LHCN-M2 (cell line): ENCODE measurements at regions not wholly inside any gene's neighbourhood (a gene's known extent, or its start where the extent isn't known, plus 50 kb on each side); places are given as distances from the start of the nearest gene placed in this dataset.

Source experiments
- DNase-seq: peaks from one replicate; pipeline ENCODE4 v3.0.0-alpha.2; 2012; ENCODE audit warnings: low read depth

DNA sequence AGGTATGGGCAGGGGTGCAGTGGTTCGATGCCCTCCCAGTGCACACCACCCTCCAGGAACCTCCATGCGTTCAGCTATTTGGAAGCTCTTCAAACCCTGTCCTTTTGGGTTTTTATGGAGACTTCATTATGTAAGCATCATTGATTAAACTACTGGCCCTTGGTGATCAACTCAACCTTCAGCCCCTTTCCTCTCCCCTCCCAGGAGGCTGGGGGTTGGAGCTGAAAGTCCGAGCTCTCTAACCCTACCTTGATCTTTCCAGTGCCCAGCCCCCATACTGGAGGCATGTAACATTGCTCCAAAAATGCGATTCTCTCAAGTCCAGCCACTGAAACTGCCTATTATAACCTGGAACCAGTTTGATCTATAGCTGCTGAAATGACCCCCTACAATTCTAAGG lies 188.1 kb downstream of the IPO8 start:
- DNase-seq: no peak

- no peak for DNase-seq
Measured at GRCh38 chr12:30506411-30506810, 189.3 kb downstream of the IPO8 start.

DNA sequence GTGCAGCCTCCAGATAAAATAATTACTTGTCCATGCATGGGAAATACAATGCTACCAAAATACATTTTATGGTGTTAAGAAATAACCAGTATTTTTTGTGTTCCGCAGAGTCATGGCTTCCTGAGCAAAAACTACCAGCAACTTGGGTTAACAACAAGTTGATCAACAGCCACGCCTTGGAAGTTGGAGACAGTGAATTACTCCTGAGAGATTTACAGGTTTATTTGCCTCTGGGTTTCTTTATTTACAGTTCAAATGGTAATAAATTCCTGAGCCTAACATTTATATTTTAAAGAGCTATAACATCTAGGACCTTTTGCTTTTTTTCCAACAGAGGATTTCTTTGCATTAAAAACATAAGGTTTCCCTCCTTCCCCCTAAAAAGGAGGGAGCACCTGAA lies 194.0 kb downstream of the IPO8 start:
- DNase-seq: no peak

DNA sequence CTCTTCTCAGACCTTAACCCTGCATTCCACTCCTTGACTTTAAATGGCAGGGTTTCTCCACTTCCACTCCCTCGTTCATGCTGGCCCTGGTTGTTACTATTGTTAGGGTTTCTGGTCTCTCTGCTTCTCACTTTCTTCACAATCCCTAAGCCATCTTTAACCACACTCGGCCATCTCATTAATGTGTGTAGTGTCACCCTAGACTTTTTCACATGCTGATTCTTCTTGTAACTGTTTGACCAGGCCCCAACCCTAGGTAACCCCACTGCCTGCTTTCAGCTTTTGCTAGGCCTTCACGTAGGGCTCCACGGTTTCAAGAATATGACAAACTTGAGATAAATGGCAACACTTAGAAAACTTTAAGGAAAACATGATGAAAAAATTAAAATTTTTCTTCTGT lies 195.1 kb downstream of the IPO8 start:
- DNase-seq: no peak

GRCh38 chr12:30485230-30485890 lies 210.3 kb downstream of the IPO8 start:
- DNase-seq: no peak

GRCh38 chr12:30484658-30485057 lies 211.0 kb downstream of the IPO8 start:
- DNase-seq: peak; percentile 10

GRCh38 chr12:30482650-30483049 lies 213.0 kb downstream of the IPO8 start:
- no peak for DNase-seq

DNA sequence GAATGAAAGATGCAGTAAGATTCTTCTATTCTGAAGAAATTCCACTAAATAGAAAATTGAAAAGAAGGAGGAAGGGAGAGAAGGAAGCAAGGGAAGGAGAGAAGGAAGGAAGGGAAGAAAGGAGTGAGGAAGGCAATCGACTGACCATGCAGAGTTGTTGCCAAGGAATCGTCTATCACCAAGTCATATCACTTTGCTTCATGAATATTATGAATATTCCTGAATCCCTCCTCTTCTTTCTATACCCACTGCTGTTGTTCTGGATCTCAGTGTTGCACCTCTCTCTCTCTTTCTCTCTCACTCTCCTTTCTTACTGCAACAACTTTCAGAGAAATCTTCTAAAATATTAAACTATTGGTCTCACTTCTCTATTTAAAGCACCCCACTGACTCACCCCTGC lies 222.4 kb downstream of the IPO8 start:
- DNase-seq: no peak

DNA sequence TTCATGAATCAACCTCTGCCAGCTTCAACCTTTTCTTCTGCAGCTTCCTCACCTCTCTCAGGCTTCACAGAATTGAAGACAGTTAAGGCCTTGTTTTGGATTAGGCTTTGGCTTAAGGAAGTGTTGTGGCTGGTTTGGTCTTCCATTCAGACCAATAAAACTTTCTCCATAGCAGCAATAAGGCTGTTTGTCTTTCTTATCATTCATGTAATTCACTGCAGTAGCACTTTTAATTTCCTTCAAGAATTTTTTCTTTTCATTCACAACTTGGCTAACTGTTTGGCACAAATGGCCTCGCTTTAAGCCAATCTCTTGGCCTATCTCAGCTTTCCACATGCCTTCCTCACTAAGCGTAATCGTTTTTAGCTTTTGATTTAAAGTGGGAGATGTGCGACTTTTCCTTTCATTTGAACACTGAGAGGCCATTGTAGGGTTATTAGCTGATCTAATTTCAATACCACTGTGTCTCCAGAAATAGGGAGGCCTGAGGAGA lies 229.5 kb downstream of the IPO8 start:
- no peak for DNase-seq

- DNase-seq: no peak
Measured at GRCh38 chr12:30463636-30464035, 232.0 kb downstream of the IPO8 start.

DNA sequence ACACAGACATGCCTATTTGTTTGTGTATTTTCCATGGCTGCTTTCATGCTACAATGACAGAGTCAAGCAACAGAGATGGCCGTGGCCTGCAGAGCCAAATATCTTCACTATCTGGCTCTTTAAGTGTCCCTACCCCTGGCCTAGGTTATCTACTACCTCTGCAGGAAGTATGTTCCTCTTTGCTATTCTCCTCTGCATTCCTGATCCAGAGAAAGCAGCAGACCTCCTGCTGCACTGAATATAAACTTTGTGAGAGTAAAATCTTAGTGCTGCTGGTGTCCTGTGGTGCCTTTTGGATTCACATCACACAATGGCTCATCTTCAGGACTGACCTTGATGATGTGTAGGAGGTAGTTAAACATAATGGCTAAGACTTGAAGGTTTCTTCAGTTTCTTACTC lies 233.4 kb downstream of the IPO8 start:
- no peak for DNase-seq

DNA sequence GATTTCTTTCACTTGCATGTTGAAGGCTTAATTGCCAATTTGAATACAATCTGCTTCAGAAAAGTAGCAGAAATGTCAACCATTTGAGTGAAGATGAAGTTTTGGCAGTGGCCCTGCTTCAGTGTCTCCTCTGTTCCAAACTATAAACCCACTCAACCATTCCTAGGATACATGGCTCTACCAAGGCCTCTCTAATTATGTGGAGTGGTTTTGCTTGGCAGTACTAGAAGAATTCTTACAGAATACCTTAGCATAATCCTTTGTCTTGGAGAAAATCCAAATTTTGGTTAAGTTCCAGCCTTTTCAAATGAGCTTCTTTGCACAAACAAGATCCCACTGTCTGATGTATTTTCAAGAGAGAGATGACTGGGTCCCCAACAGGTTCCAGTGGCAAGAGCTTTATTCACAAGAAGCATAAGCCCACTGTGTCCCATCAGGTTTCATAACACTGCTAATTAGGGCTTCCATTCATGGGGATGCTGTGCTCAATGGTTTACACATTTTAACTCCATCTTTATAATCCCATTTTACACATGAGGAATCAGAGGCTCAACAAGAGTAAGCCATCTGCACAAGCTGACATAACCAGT lies 234.5 kb downstream of the IPO8 start:
- DNase-seq: no peak

- no peak for DNase-seq
Measured at GRCh38 chr12:30458453-30458852, 237.2 kb downstream of the IPO8 start.

DNA sequence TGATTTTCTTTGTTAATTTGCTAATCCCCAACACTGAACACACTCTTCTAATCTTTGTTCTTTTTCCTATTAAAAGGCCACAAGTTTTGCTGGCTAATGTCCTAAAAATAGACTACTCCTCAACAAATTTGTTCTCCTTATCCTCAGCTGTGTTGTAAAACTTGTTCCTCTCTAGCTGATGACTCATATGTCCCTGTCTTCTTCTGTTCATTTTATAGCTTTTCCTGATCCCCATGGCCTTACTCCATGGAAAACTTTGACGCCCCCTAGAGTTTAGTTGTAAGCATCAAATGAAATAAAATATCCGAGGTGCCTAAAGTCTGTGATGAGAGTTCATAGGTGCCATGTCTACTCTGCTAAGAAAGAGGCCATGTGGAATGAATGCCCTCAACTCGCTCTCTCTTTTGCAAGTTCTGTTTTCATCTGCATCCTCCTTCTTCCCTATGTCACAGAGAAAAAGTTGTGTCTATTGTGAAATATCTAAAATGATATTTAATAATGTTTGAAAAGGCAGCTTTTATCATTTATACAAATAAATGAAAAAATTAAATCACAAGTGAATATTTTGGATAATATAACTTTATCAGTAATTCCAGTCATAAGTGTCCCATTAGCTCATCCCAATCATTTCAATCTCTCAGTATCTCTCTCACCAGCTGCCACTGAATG lies 237.9 kb downstream of the IPO8 start:
- peak; percentile 95 for DNase-seq

DNA sequence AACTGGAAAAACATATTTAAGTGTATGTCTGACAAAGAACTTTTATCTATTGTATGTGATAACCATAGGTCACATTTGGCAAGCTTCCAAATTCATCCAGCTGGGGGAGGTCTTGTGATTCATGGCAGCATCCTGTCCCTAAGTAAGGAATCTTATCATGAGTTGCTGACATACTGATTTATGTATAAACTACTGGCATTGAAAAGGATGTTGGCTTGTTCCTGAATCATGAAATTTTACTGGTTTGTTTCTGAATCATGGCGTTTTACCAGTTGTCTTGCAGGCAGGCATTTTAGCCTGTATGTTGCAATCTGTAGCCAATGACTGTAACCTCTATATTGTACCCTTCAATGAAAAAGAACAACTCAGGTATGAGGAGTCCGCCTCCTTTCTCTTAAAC lies 244.8 kb downstream of the IPO8 start:
- peak; percentile 55 for DNase-seq

DNA sequence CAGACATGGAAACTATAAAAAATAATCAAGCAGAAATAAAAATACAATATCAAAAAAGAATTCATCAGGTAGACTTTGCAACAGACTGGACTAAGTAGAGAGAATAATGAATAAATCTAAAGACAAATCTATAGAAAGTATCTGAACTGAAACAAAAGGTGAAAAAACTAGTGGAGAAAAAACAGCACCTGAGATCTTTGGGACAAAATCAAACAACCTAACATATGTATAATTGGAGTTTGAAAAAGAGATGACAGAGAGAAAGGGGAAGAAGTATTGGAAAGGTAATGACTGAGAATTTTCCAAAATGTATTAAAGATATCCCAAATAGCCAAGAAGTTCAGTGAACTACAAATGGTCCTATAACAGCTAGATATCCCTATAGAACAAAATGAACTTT lies 245.4 kb downstream of the IPO8 start:
- DNase-seq: no peak

- DNase-seq: no peak
Measured at GRCh38 chr12:30448038-30448437, 247.6 kb downstream of the IPO8 start.

GRCh38 chr12:30447061-30447750 lies 248.5 kb downstream of the IPO8 start:
- DNase-seq: peak; percentile 42

- DNase-seq: no peak
Measured at GRCh38 chr12:30442461-30442860, 253.2 kb downstream of the IPO8 start.

DNA sequence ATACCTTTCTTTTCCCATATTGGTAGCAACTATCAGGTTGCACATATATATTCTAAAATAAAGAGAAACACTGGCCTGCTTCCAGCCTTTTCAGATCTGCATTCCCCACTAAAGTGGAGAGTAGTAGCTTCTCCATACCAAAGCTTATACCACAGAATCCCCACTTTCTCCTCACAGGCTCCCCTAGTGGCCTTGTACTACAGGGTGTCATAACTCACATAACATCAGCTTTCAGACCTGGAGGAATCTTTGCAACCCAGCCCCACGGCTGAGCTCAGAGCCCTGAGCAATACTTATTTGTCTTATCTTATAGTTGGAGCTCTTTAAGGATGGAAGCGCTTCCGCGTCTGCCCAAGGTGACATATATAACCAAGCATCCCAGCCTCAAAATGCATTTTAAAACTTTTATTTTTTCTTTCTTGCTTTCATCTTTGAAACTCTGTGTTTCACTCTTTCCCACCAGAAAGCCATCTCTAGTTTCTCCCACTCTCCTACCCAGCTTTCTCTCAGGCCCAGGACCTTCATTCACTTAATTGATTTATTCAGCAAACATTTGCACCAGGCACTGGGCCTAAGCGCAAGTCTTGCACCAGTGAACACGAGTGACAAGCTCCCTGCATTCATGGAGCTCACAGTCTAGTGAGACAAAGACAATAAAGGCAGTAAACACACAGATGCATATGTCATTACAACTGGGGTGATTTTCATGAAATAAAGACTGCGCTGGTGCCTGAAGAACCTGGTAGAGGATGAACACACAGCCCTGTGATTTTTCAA lies 254.7 kb downstream of the IPO8 start:
- DNase-seq: peak; percentile 52

GRCh38 chr12:30439201-30439600 lies 256.5 kb downstream of the IPO8 start:
- DNase-seq: no peak

DNA sequence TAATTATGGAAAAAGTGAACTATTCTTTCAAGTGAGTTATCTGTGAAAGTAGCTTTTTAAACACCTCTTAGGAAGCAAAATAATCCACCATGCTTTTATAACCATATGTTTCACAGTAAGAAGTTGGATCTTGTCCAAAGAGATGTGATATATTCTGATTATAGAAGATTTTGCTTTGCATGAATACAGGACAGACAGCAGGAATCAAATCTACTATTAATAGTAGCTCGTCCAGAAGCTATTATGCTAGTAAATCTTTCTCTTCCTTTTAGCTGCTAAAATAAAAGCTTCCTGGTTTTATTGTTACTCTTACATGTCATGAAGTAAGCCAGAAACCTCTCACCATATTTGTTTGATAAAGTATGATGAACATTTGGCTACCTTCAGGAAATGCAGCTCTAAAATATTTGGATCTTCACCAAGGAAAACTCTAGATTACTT lies 257.0 kb downstream of the IPO8 start:
- DNase-seq: no peak
